HCT116 (cell line): ENCODE measurements at regions not wholly inside any gene's neighbourhood (a gene's known extent, or its start where the extent isn't known, plus 50 kb on each side); places are given as distances from the start of the nearest gene placed in this dataset.

ENCODE experiments used
- ATAC-seq: fragments of 200-7000 bp; cut with Tn5 transposase; 2 replicates; pipeline ENCODE4 v1.9.1; 2020; ENCODE audit warnings: mild to moderate bottlenecking, moderate library complexity
- BruUV-seq: library from RNA; stranded (reverse); fragments of 400-500 nt; replicated peaks from 2 replicates; lab custom pipeline; 2021; lab: Mats Ljungman, UMichigan
- CTCF ChIA-PET: fragments of 300-600 bp; sonication (Branson Sonifier 250); formaldehyde crosslinking; loops from one replicate; lab custom pipeline; 2021; ENCODE audit warnings: antibody characterized with exemption; lab: Charles Lee
- POLR2A ChIA-PET: fragments of 300-600, 350-600 bp; sonication (Branson Sonifier 250); formaldehyde crosslinking; loops from one replicate; lab custom pipeline; 2021; ENCODE audit warnings: antibody characterized with exemption; lab: Charles Lee
- RAD21 ChIA-PET, 2 experiments: fragments of 300-600 bp; sonication (Branson Sonifier 250); formaldehyde crosslinking; loops; one replicate each; lab custom pipeline; 2023; ENCODE audit warnings: low total read pairs in 2 of 2; ENCODE audit not compliant: uncharacterized antibody in 2 of 2, unreplicated experiment in 2 of 2, low non-redundant PET in 1 of 2; lab: Charles Lee
- DNase-seq: peaks from one replicate; pipeline ENCODE4 v3.0.0-alpha.2; 2010; ENCODE audit warnings: low read depth, low spot score
- H2AFZ ChIP-seq: fragments of 200-600 bp; shearing (Covaris generic), sonication (generic); 2 replicates; pipeline ENCODE4 v1.6.1; 2017; ENCODE audit warnings: low read depth, mixed run types, mixed read lengths, antibody characterized with exemption, low read length; ENCODE audit not compliant: poor library complexity, severe bottlenecking
- H3K27ac ChIP-seq: 2 replicates; pipeline ENCODE4 v1.5.1; 2012; ENCODE audit warnings: low read depth, low read length
- H3K27me3 ChIP-seq: fragments of 200-600 bp; sonication (generic); 2 replicates; pipeline ENCODE4 v1.6.1; 2016; ENCODE audit warnings: mixed run types, low read length, mixed read lengths; ENCODE audit not compliant: insufficient read depth
- H3K36me3 ChIP-seq, 2 experiments: fragments of 200-500 bp in 1 of 2; fragments of 200-600 bp in 1 of 2; sonication (Bioruptor generic) in 1 of 2; sonication (generic) in 1 of 2; 2 replicates each; pipeline versions ENCODE4 v1.5.1 to v1.6.1; 2014 to 2016; ENCODE audit warnings: low read length in 2 of 2, inconsistent platforms in 1 of 2, mixed read lengths in 1 of 2, mixed run types in 1 of 2; ENCODE audit not compliant: insufficient read depth in 2 of 2, control insufficient read depth in 1 of 2
- H3K4me1 ChIP-seq, 2 experiments: fragments of 200-600 bp in 1 of 2; sonication (generic) in 1 of 2; 2 replicates each; pipeline versions ENCODE4 v1.5.1 to v1.6.1; 2012 to 2017; ENCODE audit warnings: low read length in 2 of 2, inconsistent platforms in 1 of 2, mild to moderate bottlenecking in 1 of 2, mixed read lengths in 1 of 2, mixed run types in 1 of 2, moderate library complexity in 1 of 2; ENCODE audit not compliant: insufficient read depth in 2 of 2, control insufficient read depth in 1 of 2
- H3K4me2 ChIP-seq: fragments of 200-600 bp; sonication (generic); 2 replicates; pipeline ENCODE4 v1.6.1; 2017; ENCODE audit warnings: mixed run types, low read length, mixed read lengths
- H3K4me3 ChIP-seq, 2 experiments: fragments of 200-600 bp in 1 of 2; sonication (generic) in 1 of 2; replicated peaks in 1 of 2; 2 replicates each; pipeline ENCODE4 v1.5.1; 2011 to 2016; ENCODE audit warnings: low read length in 2 of 2, control low read depth in 1 of 2, low read depth in 1 of 2, mild to moderate bottlenecking in 1 of 2, mixed read lengths in 1 of 2, mixed run types in 1 of 2
- H3K79me2 ChIP-seq: fragments of 200-600 bp; sonication (generic); 2 replicates; pipeline ENCODE4 v1.6.1; 2017; ENCODE audit warnings: mild to moderate bottlenecking, mixed run types, low read length, moderate library complexity, mixed read lengths; ENCODE audit not compliant: insufficient read depth
- H3K9ac ChIP-seq: fragments of 200-600 bp; sonication (generic); 2 replicates; pipeline ENCODE4 v1.6.1; 2016; ENCODE audit warnings: low read length, mixed read lengths
- H3K9me2 ChIP-seq: fragments of 200-600 bp; sonication (generic), shearing (Covaris generic); 2 replicates; pipeline ENCODE4 v1.6.1; 2017; ENCODE audit warnings: mixed run types, mild to moderate bottlenecking, moderate library complexity; ENCODE audit not compliant: insufficient read depth
- H3K9me3 ChIP-seq, 2 experiments: fragments of 200-500 bp in 1 of 2; fragments of 200-600 bp in 1 of 2; sonication (Bioruptor generic) in 1 of 2; sonication (generic) in 1 of 2; 2 replicates each; pipeline ENCODE4 v1.6.1; 2014 to 2017; ENCODE audit warnings: low read length in 2 of 2, mixed read lengths in 2 of 2, inconsistent platforms in 1 of 2, low read depth in 1 of 2, mild to moderate bottlenecking in 1 of 2, mixed run types in 1 of 2, moderate library complexity in 1 of 2; ENCODE audit not compliant: control insufficient read depth in 1 of 2, insufficient read depth in 1 of 2
- H4K20me1 ChIP-seq: fragments of 200-600 bp; sonication (generic), shearing (Covaris generic); 2 replicates; pipeline ENCODE4 v1.6.1; 2017; ENCODE audit warnings: mixed run types, mild to moderate bottlenecking, moderate library complexity; ENCODE audit not compliant: insufficient read depth
- CBX3 ChIP-seq: IDR thresholded peaks from 2 replicates; pipeline ENCODE4 v1.6.1; 2012; ENCODE audit warnings: low read depth
- CEBPB ChIP-seq: IDR thresholded peaks from 2 replicates; pipeline ENCODE4 v1.6.1; 2012; ENCODE audit warnings: low read depth
- EGR1 ChIP-seq: IDR thresholded peaks from 2 replicates; pipeline ENCODE4 v1.6.1; 2012; ENCODE audit warnings: low read depth
- EZH2phosphoT487 ChIP-seq: fragments of 200-600 bp; IDR thresholded peaks from 2 replicates; pipeline ENCODE4 v1.6.1; 2018; ENCODE audit warnings: antibody characterized with exemption, borderline replicate concordance
- FOSL1 ChIP-seq: IDR thresholded peaks from 2 replicates; pipeline ENCODE4 v1.6.1; 2012; ENCODE audit warnings: low read depth
- POLR2AphosphoS5 ChIP-seq: IDR thresholded peaks from 2 replicates; pipeline ENCODE4 v1.6.1; 2011; ENCODE audit warnings: mild to moderate bottlenecking, low read depth, low read length, moderate library complexity
- RAD21 ChIP-seq: IDR thresholded peaks from 2 replicates; pipeline ENCODE4 v1.6.1; 2012; ENCODE audit warnings: low read depth, mild to moderate bottlenecking
- REST ChIP-seq: IDR thresholded peaks from 2 replicates; pipeline ENCODE4 v1.6.1; 2012; ENCODE audit warnings: low read depth
- SIN3A ChIP-seq: IDR thresholded peaks from 2 replicates; pipeline ENCODE4 v1.6.1; 2012; ENCODE audit warnings: low read depth
- SP1 ChIP-seq: IDR thresholded peaks from 2 replicates; pipeline ENCODE4 v1.6.1; 2012; ENCODE audit warnings: low read depth
- SRF ChIP-seq: IDR thresholded peaks from 2 replicates; pipeline ENCODE4 v1.6.1; 2012; ENCODE audit warnings: low read depth
- TCF7L2 ChIP-seq: IDR thresholded peaks from 2 replicates; pipeline ENCODE4 v1.7.0; 2011; ENCODE audit warnings: borderline replicate concordance, inconsistent platforms; ENCODE audit not compliant: insufficient read depth, insufficient read length; ENCODE audit errors: extremely low read depth
- YY1 ChIP-seq: IDR thresholded peaks from 2 replicates; pipeline ENCODE4 v1.6.1; 2011; ENCODE audit warnings: low read length, low read depth, moderate library complexity, mild to moderate bottlenecking; ENCODE audit not compliant: insufficient replicate concordance; ENCODE audit errors: extremely low read depth
- ZBTB33 ChIP-seq: IDR thresholded peaks from 2 replicates; pipeline ENCODE4 v1.6.1; 2011; ENCODE audit warnings: mild to moderate bottlenecking, low read length, moderate library complexity; ENCODE audit not compliant: insufficient replicate concordance; ENCODE audit errors: extremely low read depth
- ZFX ChIP-seq: fragments of 450-650 bp; IDR thresholded peaks from 2 replicates; pipeline ENCODE4 v1.6.1; 2017
- intact Hi-C: fragments of 100-400 bp; cut with micrococcal nuclease; formaldehyde crosslinking; loops from 2 replicates; pipeline ENCODE4 v1.10.0; 2022

- no peaks in the 10 kb centered on the region for H3K9me2 ChIP-seq
- no peak overlapping the region for H3K9ac ChIP-seq
- H3K9me3 ChIP-seq, result no peaks in the 10 kb centered on the region
- intact Hi-C loops, result no loop called here
- H3K36me3 ChIP-seq, result no peaks in the 10 kb centered on the region
- ATAC-seq (no peak), DNase-seq (no peak)
- TF ChIP-seq ZFX, result no peak
- TF ChIP-seq POLR2AphosphoS5, result no peak
- no peak for TF ChIP-seq SRF
- no peak for TF ChIP-seq SIN3A
- no peak for TF ChIP-seq EGR1
- TF ChIP-seq SP1, result no peak
- H3K79me2 ChIP-seq, result no peaks in the 10 kb centered on the region
- no peak overlapping the region for H3K4me3 ChIP-seq
- no peaks in the 10 kb centered on the region for H3K4me1 ChIP-seq
- no peak overlapping the region for H2AFZ ChIP-seq
- no peak overlapping the region for H3K27ac ChIP-seq
- RAD21 ChIA-PET, result no interaction called here
- no peak overlapping the region for H3K4me2 ChIP-seq
- CTCF ChIA-PET, result no interaction called here
- no peaks in the 10 kb centered on the region for H3K27me3 ChIP-seq
- POLR2A ChIA-PET, result no interaction called here
- no peaks in the 10 kb centered on the region for H4K20me1 ChIP-seq
- BruUV-seq, result no TSS peak
These were observed 99.4 kb upstream of the CTTNBP2 start for GRCh38 chr7:117972606-117973005.

GRCh38 chr7:117973975-117974374 lies 100.7 kb upstream of the CTTNBP2 start:
- Histone ChIP-seq H3K27ac (no peak overlapping the region), H3K27me3 (no peaks in the 10 kb centered on the region), H3K9me3 (no peaks in the 10 kb centered on the region), H2AFZ (no peak overlapping the region), H3K36me3 (no peaks in the 10 kb centered on the region), H3K79me2 (no peaks in the 10 kb centered on the region), H3K4me2 (no peak overlapping the region), H3K4me3 (no peak overlapping the region), H4K20me1 (no peaks in the 10 kb centered on the region), H3K9ac (no peak overlapping the region), H3K4me1 (no peaks in the 10 kb centered on the region), H3K9me2 (no peaks in the 10 kb centered on the region)
- DNase-seq (no peak), ATAC-seq (no peak)
- BruUV-seq, result no TSS peak
- intact Hi-C loops, result no loop called here
- ChIA-PET RAD21 (no interaction called here), POLR2A (no interaction called here), CTCF (no interaction called here)
- TF ChIP-seq REST (no peak), CBX3 (no peak), EZH2phosphoT487 (no peak), FOSL1 (no peak), TCF7L2 (no peak), ZBTB33 (no peak), POLR2AphosphoS5 (no peak), CEBPB (no peak), YY1 (no peak), RAD21 (no peak), EGR1 (no peak)
